ENCODE measurements at regions not wholly inside any gene's neighbourhood (a gene's known extent, or its start where the extent isn't known, plus 50 kb on each side); places are given as distances from the start of the nearest gene placed in this dataset.

- H3K27ac ChIP-seq: no peak overlapping the region
- no peak for TF ChIP-seq ZFX (IDR thresholded peaks at IDR 0.05)
- TF ChIP-seq CTCF (conservative IDR thresholded peaks at IDR 0.05): no peak
Measured at GRCh38 chr9:18040327-18040726, 433.6 kb upstream of the ADAMTSL1 start.

- no peak for TF ChIP-seq ZFX (IDR thresholded peaks at IDR 0.05)
- TF ChIP-seq CTCF (conservative IDR thresholded peaks at IDR 0.05): no peak
- no peak overlapping the region for H3K27ac ChIP-seq
Measured at GRCh38 chr9:18043978-18044377, 430.0 kb upstream of the ADAMTSL1 start.

- H3K27ac ChIP-seq: no peak overlapping the region
- no peak for TF ChIP-seq ZFX (IDR thresholded peaks at IDR 0.05)
- no peak for TF ChIP-seq CTCF (conservative IDR thresholded peaks at IDR 0.05)
Measured at GRCh38 chr9:18045326-18045725, 428.6 kb upstream of the ADAMTSL1 start.

GRCh38 chr9:18046068-18046467 is 427.9 kb upstream of the ADAMTSL1 start:
- no peak overlapping the region for H3K27ac ChIP-seq
- TF ChIP-seq CTCF (conservative IDR thresholded peaks at IDR 0.05) (no peak), ZFX (IDR thresholded peaks at IDR 0.05) (no peak)

- no peak overlapping the region for H3K27ac ChIP-seq
- TF ChIP-seq ZFX (IDR thresholded peaks at IDR 0.05) (no peak), CTCF (conservative IDR thresholded peaks at IDR 0.05) (no peak)
Measured at GRCh38 chr9:18051638-18052037, 422.3 kb upstream of the ADAMTSL1 start.

- TF ChIP-seq CTCF (conservative IDR thresholded peaks at IDR 0.05) (no peak), ZFX (IDR thresholded peaks at IDR 0.05) (no peak)
- no peak overlapping the region for H3K27ac ChIP-seq
Measured at GRCh38 chr9:18052060-18052459, 421.9 kb upstream of the ADAMTSL1 start.

GRCh38 chr9:18056269-18056992 is 417.5 kb upstream of the ADAMTSL1 start:
- no peak overlapping the region for H3K27ac ChIP-seq
- TF ChIP-seq ZFX (IDR thresholded peaks at IDR 0.05): no peak
- no peak for TF ChIP-seq CTCF (conservative IDR thresholded peaks at IDR 0.05)

All from C4-2B (cell line).